Vagina (tissue), 2 donors: ENCODE measurements at regions not wholly inside any gene's neighbourhood (a gene's known extent, or its start where the extent isn't known, plus 50 kb on each side); places are given as distances from the start of the nearest gene placed in this dataset.

Experiments
- DNase-seq, 2 donors: peaks; one replicate each; pipeline ENCODE4 v3.0.0-alpha.2; 2017; ENCODE audit errors: extremely low spot score in 2 of 2
- H3K27ac ChIP-seq: fragments of 200-600 bp; sonication (generic); one replicate; pipeline ENCODE4 v1.5.1; 2019
- H3K27me3 ChIP-seq: fragments of 200-600 bp; sonication (generic); one replicate; pipeline ENCODE4 v1.5.1; 2019
- H3K36me3 ChIP-seq, 2 donors: fragments of 200-600 bp; sonication (generic); one replicate each; pipeline ENCODE4 v1.5.1; 2017 to 2019
- H3K4me1 ChIP-seq: fragments of 200-600 bp; sonication (generic); one replicate; pipeline ENCODE4 v1.5.1; 2019
- H3K4me3 ChIP-seq, 2 donors: fragments of 200-600 bp; sonication (generic); 1 replicate in 1 of 2; 2 replicates in 1 of 2; pipeline ENCODE4 v1.5.1; 2016 to 2019
- H3K9me3 ChIP-seq: fragments of 200-600 bp; sonication (generic); one replicate; pipeline ENCODE4 v1.5.1; 2019
- POLR2A ChIP-seq, 2 donors: fragments of 450-650 bp; IDR thresholded peaks; one replicate each; pipeline ENCODE4 v1.6.1; 2017; ENCODE audit warnings: antibody characterized with exemption in 2 of 2, mild to moderate bottlenecking in 2 of 2, moderate library complexity in 2 of 2
- POLR2AphosphoS5 ChIP-seq, 2 donors: sonication (generic); formaldehyde crosslinking; IDR thresholded peaks; one replicate each; pipeline ENCODE4 v1.9.0; 2017; ENCODE audit warnings: antibody characterized with exemption in 2 of 2, mild to moderate bottlenecking in 2 of 2, low read depth in 1 of 2; ENCODE audit not compliant: insufficient read depth in 1 of 2
- intact Hi-C: fragments of 100-400 bp; cut with DNase I; formaldehyde crosslinking; loops from one replicate; pipeline ENCODE4 v1.15.1; 2023
- TF ChIP-seq, protein P1 (sequence below), 3 experiments: fragments of 450-650 bp in 2 of 3; fragments of 200-600 bp in 1 of 3; sonication (generic) in 1 of 3; IDR thresholded peaks; one replicate each; pipeline ENCODE4 v1.5.1; 2017 to 2019; ENCODE audit warnings: antibody characterized with exemption in 3 of 3, mild to moderate bottlenecking in 2 of 3, moderate library complexity in 2 of 3

- no peaks in the 10 kb centered on the region for H3K4me1 ChIP-seq
- H3K4me3 ChIP-seq = no peak overlapping the region
- intact Hi-C loops = no loop called here
- no peaks in the 10 kb centered on the region for H3K9me3 ChIP-seq
- no peak for DNase-seq
- H3K27ac ChIP-seq = no peak overlapping the region
- H3K36me3 ChIP-seq = no peaks in the 10 kb centered on the region
- TF ChIP-seq, protein P1, sequence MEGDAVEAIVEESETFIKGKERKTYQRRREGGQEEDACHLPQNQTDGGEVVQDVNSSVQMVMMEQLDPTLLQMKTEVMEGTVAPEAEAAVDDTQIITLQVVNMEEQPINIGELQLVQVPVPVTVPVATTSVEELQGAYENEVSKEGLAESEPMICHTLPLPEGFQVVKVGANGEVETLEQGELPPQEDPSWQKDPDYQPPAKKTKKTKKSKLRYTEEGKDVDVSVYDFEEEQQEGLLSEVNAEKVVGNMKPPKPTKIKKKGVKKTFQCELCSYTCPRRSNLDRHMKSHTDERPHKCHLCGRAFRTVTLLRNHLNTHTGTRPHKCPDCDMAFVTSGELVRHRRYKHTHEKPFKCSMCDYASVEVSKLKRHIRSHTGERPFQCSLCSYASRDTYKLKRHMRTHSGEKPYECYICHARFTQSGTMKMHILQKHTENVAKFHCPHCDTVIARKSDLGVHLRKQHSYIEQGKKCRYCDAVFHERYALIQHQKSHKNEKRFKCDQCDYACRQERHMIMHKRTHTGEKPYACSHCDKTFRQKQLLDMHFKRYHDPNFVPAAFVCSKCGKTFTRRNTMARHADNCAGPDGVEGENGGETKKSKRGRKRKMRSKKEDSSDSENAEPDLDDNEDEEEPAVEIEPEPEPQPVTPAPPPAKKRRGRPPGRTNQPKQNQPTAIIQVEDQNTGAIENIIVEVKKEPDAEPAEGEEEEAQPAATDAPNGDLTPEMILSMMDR (IDR thresholded peaks at IDR 0.05) = no peak
- H3K27me3 ChIP-seq = no peaks in the 10 kb centered on the region
These were observed 316.9 kb upstream of the IRX2 start for GRCh38 chr5:3068401-3068800.

GRCh38 chr5:3060283-3060682 is 308.8 kb upstream of the IRX2 start:
- intact Hi-C loops = no loop called here
- TF ChIP-seq, protein P1 (IDR thresholded peaks at IDR 0.05) = no peak
- TF ChIP-seq POLR2A (IDR thresholded peaks at IDR 0.05) (no peak), POLR2AphosphoS5 (IDR thresholded peaks at IDR 0.05; ENCODE audit: insufficient read depth in 1 of 2, low read depth in 1 of 2) (no peak)

DNA sequence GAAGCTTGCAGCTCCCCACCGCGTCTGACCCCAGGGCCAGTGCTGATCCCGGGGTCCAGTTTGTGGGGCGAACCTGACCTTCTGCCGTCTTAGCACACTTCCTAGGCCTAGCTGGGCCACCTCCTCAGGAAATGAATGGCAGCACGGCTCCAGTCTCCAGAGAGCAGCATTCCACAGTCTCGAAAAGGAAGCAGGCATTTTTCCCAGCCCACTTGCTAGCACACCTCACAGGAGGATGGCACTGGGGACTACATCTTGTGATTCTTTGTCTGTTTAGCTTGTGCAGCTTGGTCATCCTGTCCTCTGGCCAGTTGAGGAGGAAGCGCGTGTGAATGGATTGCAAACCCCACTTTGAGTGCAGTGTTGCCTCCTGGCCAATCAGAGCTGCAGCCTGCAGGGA is 308.0 kb upstream of the IRX2 start:
- Histone ChIP-seq H3K27ac (no peak overlapping the region), H3K9me3 (no peaks in the 10 kb centered on the region), H3K27me3 (no peaks in the 10 kb centered on the region), H3K4me1 (no peaks in the 10 kb centered on the region), H3K4me3 (no peak overlapping the region), H3K36me3 (no peaks in the 10 kb centered on the region)
- peak in 1 of 2 donors; percentile 64 for DNase-seq
- intact Hi-C loops = no loop called here
- TF ChIP-seq, protein P1 (IDR thresholded peaks at IDR 0.05) = no peak
- no peak for TF ChIP-seq POLR2AphosphoS5 (IDR thresholded peaks at IDR 0.05; ENCODE audit: insufficient read depth in 1 of 2, low read depth in 1 of 2)
- TF ChIP-seq POLR2A (IDR thresholded peaks at IDR 0.05) = no peak

More at GRCh38 chr5:3060283-3060682, 308.8 kb upstream of the IRX2 start:
- Histone ChIP-seq H3K9me3 (no peaks in the 10 kb centered on the region), H3K27ac (no peak overlapping the region), H3K27me3 (no peaks in the 10 kb centered on the region), H3K36me3 (no peaks in the 10 kb centered on the region), H3K4me3 (no peak overlapping the region), H3K4me1 (no peaks in the 10 kb centered on the region)
- peak in 1 of 2 donors; percentile 8 for DNase-seq

DNA sequence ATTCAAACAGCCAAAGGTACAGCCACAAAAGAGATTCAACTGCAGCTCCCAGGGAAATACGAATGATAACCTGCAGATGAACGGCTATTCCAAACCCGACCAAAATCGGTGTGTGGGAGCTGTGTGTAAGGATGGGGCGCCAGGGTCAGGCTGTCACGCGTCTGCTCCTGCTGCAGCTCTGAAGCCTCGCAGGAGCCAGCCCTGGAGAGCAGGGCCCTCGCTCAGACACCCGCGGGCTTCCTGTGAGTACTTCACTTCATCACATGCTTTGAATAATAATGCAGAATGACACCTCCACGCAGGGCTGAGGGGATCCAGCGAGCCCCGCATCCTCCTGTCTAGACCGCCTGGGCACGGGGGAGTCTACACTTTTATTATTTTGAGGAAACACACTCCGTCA is 307.5 kb upstream of the IRX2 start:
- Histone ChIP-seq H3K27me3 (no peaks in the 10 kb centered on the region), H3K36me3 (no peaks in the 10 kb centered on the region), H3K4me1 (no peaks in the 10 kb centered on the region), H3K9me3 (no peaks in the 10 kb centered on the region), H3K4me3 (no peak overlapping the region), H3K27ac (no peak overlapping the region)
- intact Hi-C loops = no loop called here
- no peak for DNase-seq
- no peak for TF ChIP-seq POLR2AphosphoS5 (IDR thresholded peaks at IDR 0.05; ENCODE audit: insufficient read depth in 1 of 2, low read depth in 1 of 2)
- TF ChIP-seq, protein P1 (IDR thresholded peaks at IDR 0.05) = no peak

- TF ChIP-seq POLR2AphosphoS5 (IDR thresholded peaks at IDR 0.05; ENCODE audit: insufficient read depth in 1 of 2, low read depth in 1 of 2) = no peak
- TF ChIP-seq POLR2A (IDR thresholded peaks at IDR 0.05) = no peak
- TF ChIP-seq, protein P1 (IDR thresholded peaks at IDR 0.05) = no peak
- intact Hi-C loops = no loop called here
- no peaks in the 10 kb centered on the region for H3K36me3 ChIP-seq
- DNase-seq = peak in 1 of 2 donors; percentile 44
- H3K27me3 ChIP-seq = no peaks in the 10 kb centered on the region
- H3K9me3 ChIP-seq = no peaks in the 10 kb centered on the region
- H3K4me3 ChIP-seq = no peak overlapping the region
- no peaks in the 10 kb centered on the region for H3K4me1 ChIP-seq
- no peak overlapping the region for H3K27ac ChIP-seq
These were observed 305.4 kb upstream of the IRX2 start for GRCh38 chr5:3056866-3057265.
